NCI-H146 (cell line): ENCODE measurements at regions not wholly inside any gene's neighbourhood (a gene's known extent, or its start where the extent isn't known, plus 50 kb on each side); places are given as distances from the start of the nearest gene placed in this dataset.
A peak's percentile ranks its signal among the peaks of the same experiment; 100 is the strongest.

ENCODE experiments used
- DNase-seq: peaks from one replicate; lab custom pipeline; 2025; lab: John Stamatoyannopoulos, UW

DNA sequence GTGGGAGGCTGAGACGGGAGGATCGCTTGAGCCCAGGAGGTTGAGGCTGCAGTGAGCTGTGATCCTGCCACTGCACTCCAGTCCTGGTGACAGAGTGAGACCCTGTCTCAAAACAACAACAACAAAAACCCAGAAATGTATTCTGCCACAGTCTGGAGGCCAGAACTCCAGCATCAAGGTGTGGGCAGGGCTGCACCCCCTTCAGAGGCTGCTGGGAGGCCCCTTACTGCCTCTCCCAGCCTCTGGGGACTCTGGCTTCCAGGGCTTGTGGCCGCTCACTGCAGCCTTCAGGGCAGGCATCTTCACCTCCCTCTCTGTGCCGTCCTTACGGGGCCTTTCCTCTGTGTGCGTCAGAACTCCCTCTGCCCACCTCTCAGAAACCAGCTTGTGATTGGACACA is 209.4 kb upstream of the GSE1 start:
- DNase-seq, result no peak

GRCh38 chr16:85412911-85413520 is 200.1 kb upstream of the GSE1 start:
- DNase-seq, result no peak

DNA sequence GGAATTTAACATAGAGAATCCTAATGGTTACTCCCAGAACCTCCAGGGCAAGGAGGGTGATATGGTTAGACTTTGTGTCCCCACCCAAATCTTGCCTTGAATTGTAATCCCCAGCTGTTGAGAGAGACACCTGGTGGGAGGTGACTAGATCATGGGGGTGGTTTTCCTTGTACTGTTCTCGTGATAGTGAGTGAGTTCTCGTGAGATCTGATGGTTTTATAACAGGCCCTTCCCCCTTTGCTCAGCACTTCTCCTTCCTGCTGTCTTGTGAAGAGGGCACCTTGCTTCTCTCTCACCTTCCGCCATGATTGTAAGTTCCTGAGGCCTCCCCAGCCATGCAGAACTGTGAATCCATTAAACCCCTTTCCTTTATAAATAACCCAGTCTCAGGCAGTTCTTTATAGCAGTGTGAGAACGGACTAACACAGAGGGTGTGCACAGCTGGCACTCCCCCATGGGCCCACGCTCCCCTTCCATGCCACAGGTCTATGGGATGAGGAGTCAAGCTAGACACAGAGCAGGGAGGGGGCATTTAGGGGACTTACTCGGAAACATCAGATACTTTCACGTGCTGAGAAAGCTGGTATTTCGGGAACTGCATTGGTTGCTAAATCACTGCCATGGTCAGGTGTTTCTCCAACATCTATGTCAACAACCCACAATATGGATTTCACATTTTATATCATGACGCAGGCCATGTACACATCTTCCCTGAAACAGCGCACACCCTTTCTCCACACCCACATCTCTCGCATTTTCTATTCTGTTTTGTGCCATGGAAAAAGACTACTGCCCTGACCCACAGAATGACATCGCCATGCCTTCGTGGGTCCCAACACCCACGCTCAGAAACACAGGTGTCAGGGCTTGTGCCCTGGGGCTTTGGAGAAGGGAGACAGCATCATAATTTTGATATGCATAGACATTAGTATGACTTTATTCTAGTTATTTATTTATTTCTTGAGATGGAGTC is 199.1 kb upstream of the GSE1 start:
- no peak for DNase-seq

DNA sequence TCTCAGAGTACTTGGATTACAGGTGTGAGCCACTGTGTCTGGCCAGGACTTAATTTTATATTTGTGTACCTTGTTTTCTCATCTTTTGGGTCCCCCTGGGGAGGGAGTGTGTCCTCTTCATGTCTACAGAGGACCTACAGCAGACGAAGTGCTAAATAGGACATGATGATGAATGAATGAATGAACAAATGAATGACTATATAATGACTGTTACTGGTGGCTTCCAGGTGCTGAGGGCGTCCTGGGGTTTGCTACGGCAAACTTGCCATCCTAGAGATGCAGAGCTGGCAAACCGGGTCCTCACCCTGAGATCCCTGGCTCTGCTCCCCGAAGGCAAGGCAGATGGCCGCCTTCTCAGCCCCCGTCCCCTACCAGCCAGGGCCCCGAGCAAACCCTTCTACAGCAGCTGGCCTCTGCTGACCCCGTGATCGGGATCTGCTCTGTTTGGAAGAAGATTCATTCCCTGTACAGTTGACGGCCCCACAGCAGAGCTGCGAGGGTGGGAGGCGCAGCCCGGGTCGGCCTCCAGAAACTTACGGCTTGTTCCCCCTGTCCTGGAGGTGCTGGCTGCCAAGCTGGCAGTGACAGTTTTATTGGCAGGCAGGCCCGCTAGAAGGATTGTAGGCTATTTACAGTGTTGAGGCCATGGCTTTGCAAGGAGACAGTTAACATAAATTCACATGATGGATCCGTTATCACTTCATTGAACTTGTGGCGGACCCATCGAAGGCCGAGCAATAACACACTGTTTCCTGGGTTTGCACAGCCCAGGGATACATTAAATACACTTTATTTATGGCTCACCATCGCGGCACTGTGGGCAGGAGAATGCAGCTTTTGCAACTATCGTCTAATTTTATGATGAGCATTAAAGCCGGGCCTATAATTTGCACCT is 197.7 kb upstream of the GSE1 start:
- no peak for DNase-seq

GRCh38 chr16:85416228-85417109 is 196.7 kb upstream of the GSE1 start:
- peak; percentile 86 for DNase-seq

GRCh38 chr16:85417156-85417860 is 195.8 kb upstream of the GSE1 start:
- DNase-seq, result no peak

GRCh38 chr16:85418978-85419491 is 194.1 kb upstream of the GSE1 start:
- DNase-seq, result no peak

DNA sequence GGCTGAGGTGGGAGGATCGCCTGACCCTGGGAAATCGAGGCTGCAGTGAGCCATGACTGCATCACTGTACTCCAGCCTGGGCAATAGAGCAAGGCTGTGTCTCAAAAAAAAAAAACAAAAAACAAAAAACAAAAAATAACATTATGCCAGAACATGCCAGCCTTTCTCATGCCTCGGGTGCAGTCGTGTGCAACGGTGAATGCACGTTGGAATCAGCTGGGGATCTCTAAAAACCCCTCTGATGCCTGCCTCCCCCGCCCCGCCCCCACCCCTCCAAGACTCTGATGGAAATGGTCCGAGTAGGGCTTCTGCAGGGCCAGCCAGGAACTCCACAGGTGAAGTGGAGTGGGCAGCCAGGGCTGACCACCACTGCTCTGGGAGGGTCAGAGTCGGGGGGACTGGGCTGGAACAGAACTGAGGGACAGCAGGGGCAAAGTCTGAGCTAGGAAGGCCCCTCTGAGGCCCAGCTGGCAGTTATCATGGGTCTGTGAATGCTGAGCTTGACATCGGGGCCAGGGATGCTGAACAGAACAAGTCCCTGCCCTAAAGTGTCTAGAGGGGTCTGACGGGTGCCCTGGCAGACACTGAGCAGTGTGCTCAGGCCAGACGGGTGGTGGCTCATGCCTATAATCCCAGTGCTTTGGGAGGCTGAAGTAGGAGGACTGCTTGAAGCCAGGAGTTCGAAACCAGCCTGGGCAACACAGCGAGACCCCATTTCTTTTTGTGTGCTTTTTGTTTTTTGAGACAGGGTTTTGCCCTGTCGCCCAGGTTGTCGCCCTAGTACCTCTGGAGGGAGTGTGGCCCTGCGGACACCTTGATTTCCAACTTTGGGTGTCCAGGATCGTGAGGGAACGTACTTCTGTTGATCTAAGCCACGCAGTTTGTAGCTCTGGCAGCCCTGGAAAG is 193.4 kb upstream of the GSE1 start:
- no peak for DNase-seq

GRCh38 chr16:85420501-85421337 is 192.4 kb upstream of the GSE1 start:
- DNase-seq, result no peak

- no peak for DNase-seq
These were observed 191.6 kb upstream of the GSE1 start for GRCh38 chr16:85421338-85422195.

DNA sequence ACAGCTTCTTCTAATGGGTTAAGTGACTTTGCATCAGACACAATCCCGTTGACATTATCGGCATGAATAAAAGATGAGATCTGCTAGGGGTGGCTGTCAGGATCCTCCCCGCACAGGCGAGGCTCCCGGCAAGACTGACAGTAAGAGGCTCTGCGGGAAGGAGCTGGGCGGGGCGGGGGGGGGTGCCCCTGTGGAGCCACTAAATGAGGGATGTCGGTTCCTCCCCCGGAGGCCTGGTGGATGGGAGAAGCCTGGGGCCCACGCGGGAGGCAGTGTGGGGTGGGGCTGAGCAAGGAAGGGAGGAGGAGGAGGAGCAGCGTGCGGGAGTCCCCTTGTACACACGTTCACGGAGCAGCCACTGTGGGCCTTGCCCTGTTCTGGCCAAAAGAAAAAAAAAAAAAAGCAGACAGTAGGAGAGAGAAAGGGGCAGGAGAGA is 190.9 kb upstream of the GSE1 start:
- peak; percentile 76 for DNase-seq

GRCh38 chr16:85422632-85423550 is 190.2 kb upstream of the GSE1 start:
- DNase-seq, result peak; percentile 79

DNA sequence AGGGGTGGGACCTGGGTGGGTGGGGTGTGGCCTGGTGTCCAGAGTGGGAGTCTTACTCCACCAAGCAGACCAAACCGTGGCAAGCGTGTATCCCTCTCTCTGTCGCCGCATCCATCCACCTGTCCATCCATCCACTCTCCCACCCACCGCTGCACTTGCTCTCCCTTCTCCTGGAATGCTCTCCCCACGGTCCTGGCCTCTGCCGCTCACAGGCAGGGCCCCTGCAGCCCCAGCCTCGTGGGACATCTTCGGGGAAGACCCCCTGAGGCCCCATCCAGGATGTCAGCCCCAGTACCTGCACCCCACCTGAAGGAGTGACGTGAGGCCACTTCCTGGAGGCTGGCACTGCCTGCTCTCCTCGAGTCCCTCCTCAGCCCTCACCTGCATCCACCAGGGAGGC is 189.5 kb upstream of the GSE1 start:
- no peak for DNase-seq

DNA sequence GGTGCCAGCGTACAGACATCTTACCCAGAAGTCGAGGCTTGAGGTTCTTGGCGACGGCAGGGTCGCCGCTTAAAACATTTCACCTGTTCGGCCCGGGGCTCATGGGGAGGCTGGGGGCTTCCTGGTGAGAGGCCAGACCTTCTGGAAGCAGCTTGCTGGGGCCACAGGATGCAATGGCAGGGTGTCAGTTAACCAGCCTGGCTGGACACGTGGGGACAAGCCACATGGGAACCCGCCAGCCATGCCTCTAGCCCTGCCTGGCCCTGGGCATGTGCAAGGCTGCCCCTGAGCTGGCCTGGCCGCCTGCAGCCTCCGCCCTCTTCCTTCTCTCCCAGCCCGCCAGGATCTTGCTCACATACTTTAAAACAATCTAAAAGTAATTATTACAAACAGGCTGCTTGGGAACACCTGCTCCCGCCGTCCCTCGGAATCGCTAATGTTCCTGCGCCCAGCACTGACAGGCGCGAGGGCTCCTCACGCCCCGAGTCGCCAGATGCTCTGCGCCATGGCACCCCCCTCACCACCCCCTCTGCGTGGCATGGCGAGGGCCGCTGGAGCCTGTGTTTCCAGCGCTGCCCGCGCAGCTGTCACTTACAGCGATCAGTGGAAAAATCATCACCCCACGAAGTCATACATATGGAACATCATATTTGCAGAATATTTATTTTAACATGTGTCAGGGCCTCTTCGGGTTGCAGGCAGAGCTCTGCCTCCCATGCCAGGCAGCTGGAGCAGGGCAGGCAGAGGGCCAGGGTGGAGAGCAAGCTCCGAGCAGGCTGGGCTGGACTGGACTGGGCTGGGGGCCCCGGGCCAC is 188.7 kb upstream of the GSE1 start:
- peak; percentile 25 for DNase-seq

DNA sequence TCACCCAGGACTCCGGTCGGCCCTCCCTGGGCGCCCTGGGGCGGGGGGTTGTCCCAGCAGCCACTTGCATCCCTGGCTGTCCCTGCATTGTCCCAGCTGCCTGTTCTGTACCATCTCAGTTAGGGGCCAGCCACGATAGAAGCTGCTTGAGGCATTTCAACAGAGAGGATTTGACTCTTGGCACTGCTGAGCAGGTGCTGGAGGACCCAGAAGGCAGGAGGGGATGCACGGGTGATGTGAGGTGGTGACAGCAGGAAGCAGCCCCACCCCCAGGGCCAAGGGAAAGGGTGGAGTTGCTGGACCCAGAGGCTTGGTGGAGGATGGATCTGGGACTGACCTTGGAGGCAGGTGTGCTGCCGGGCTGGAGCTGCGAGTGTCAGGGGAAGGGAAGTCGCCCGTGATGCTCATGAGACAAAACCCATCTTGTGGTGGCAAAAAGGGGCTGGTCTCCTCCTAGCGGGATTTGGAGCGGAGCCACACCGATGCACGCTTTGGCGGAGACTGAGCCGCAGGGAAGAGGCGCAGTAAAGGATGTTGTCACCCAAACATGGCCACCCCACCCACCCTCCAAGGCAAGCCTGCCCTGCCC is 188.0 kb upstream of the GSE1 start:
- DNase-seq, result peak; percentile 81
